Hippocampal formation (tissue), 2 donors: ENCODE measurements at regions not wholly inside any gene's neighbourhood (a gene's known extent, or its start where the extent isn't known, plus 50 kb on each side); places are given as distances from the start of the nearest gene placed in this dataset.
"Not testable (repeated sequence)": the region's sequence is repeated elsewhere in the genome, so short reads cannot be mapped to it uniquely, and the experiment has no call there.

Source experiments
- DNase-seq, 2 donors: peaks; one replicate each; lab custom pipeline; 2025; lab: John Stamatoyannopoulos, UW

GRCh38 chr13:72657379-72657778 lies 70.0 kb downstream of the MZT1 start:
- DNase-seq = no peak

GRCh38 chr13:72656357-72656756 lies 71.1 kb downstream of the MZT1 start:
- no peak for DNase-seq

GRCh38 chr13:72653506-72653905 lies 73.9 kb downstream of the MZT1 start:
- no peak for DNase-seq

GRCh38 chr13:72652681-72653080 lies 74.7 kb downstream of the MZT1 start:
- no peak for DNase-seq

- DNase-seq = no peak
Observed at GRCh38 chr13:72651144-72651543, 76.3 kb downstream of the MZT1 start.

GRCh38 chr13:72650051-72650700 lies 77.3 kb downstream of the MZT1 start:
- no peak for DNase-seq

- DNase-seq = no peak
Observed at GRCh38 chr13:72648513-72649065, 78.8 kb downstream of the MZT1 start.

GRCh38 chr13:72647422-72647821 lies 80.0 kb downstream of the MZT1 start:
- no peak for DNase-seq

- no peak for DNase-seq
Observed at GRCh38 chr13:72645521-72645920, 81.9 kb downstream of the MZT1 start.

- DNase-seq = no peak
Observed at GRCh38 chr13:72643311-72643989, 84.0 kb downstream of the MZT1 start.

GRCh38 chr13:72639377-72639776 lies 88.1 kb downstream of the MZT1 start:
- no peak for DNase-seq

GRCh38 chr13:72638059-72638815 lies 89.2 kb downstream of the MZT1 start:
- no peak for DNase-seq

- no peak for DNase-seq
Observed at GRCh38 chr13:72637561-72637960, 89.9 kb downstream of the MZT1 start.

GRCh38 chr13:72634859-72635258 lies 92.6 kb downstream of the MZT1 start:
- DNase-seq = no peak

GRCh38 chr13:72622546-72622945 lies 104.9 kb downstream of the MZT1 start:
- DNase-seq = no peak

GRCh38 chr13:72620874-72621273 lies 106.6 kb downstream of the MZT1 start:
- no peak for DNase-seq

GRCh38 chr13:72617951-72618350 lies 109.5 kb downstream of the MZT1 start:
- no peak for DNase-seq

- DNase-seq = no peak
Observed at GRCh38 chr13:72617186-72617585, 110.2 kb downstream of the MZT1 start.

GRCh38 chr13:72610251-72610891 lies 117.1 kb downstream of the MZT1 start:
- DNase-seq = not testable (repeated sequence)

GRCh38 chr13:72599178-72599743 lies 128.2 kb downstream of the MZT1 start:
- DNase-seq = no peak

- no peak for DNase-seq
Observed at GRCh38 chr13:72590091-72590740, 137.2 kb downstream of the MZT1 start.
